ENCODE measurements at regions not wholly inside any gene's neighbourhood (a gene's known extent, or its start where the extent isn't known, plus 50 kb on each side); places are given as distances from the start of the nearest gene placed in this dataset.
"Not testable (repeated sequence)": the region's sequence is repeated elsewhere in the genome, so short reads cannot be mapped to it uniquely, and the experiment has no call there.

DNA sequence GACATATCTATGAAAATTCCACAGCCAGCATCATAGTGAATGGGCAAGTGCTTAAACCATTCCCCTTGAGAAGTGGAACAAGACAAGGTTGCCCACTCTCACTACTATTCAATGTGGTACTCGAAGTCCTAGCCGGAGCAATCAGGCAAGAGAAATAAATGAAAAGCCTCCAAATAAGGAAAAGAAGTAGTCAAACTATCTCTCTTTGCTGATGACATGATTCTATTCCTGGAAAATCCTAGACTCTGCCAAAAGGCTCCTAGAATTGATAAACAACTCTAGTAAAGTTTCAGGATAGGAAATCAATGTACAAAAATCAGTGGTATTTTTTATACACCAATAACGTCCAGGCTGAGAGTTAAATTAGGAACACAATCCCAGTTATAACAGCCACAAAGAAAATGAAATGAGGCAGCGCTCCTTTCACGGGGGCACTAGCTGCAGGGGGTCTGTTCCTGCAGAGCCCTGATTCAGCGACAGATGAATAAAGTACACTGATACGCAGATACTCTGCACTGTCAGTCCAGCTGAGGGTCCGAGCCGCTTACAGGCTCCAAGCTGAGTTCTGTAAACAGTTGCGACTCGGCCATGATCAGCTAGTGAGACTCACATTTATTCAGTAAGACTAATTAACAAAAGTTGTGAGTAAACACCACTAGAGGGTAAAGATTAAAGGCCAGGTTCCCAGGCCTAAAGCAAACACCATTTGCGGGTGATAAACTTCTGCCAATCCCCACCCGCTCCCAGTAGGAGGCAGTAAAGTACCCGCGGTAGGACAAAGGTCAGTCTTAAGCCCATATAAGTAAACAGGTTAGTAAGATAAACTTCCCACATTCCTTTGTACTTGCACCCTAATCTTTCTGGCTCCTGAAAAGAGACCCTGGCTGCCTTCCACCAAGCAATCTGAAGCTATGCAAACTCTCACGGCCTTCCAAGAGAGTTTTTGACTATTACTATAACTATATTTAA lies 290.6 kb upstream of the GRID2 start:
- Histone ChIP-seq H3K9ac (ENCODE audit: low read length) (no peak overlapping the region), H3K79me2 (ENCODE audit: control insufficient read depth, insufficient read depth, low read length) (no peaks in the 10 kb centered on the region), H2AK5ac (ENCODE audit: low read length) (no peak overlapping the region), H3K27me3 (ENCODE audit: insufficient read depth, low read length, poor library complexity) (no peaks in the 10 kb centered on the region), H3K36me3 (ENCODE audit: control insufficient read depth, insufficient read depth, low read length) (no peaks in the 10 kb centered on the region), H3K18ac (ENCODE audit: low read length) (no peak overlapping the region), H3K23ac (ENCODE audit: low read length) (no peak overlapping the region), H3K56ac (ENCODE audit: low read length) (no peak overlapping the region), H2BK15ac (replicated peaks; ENCODE audit: low read depth) (no peak overlapping the region), H2BK5ac (ENCODE audit: low read length) (no peak overlapping the region), H3K27ac (ENCODE audit: low read depth, low read length) (no peak overlapping the region), H3K79me1 (ENCODE audit: low read length) (no peaks in the 10 kb centered on the region), H4K5ac (ENCODE audit: low read length) (no peak overlapping the region), H2BK120ac (ENCODE audit: low read depth, low read length) (no peak overlapping the region), H3K4me3 (ENCODE audit: low read length) (no peak overlapping the region), H3K4me2 (ENCODE audit: low read length) (no peak overlapping the region), H4K8ac (ENCODE audit: low read depth, low read length) (no peak overlapping the region), H3K4me1 (ENCODE audit: control insufficient read depth, low read depth, low read length) (no peaks in the 10 kb centered on the region), H3K4ac (ENCODE audit: low read depth, low read length) (no peak overlapping the region)
- DNase-seq, result peak; percentile 75
- WGBS (ENCODE audit: extremely low coverage, insufficient coverage, low lambda C conversion rate), result no CpG with 5 or more reads among the region's 16 CpGs

DNA sequence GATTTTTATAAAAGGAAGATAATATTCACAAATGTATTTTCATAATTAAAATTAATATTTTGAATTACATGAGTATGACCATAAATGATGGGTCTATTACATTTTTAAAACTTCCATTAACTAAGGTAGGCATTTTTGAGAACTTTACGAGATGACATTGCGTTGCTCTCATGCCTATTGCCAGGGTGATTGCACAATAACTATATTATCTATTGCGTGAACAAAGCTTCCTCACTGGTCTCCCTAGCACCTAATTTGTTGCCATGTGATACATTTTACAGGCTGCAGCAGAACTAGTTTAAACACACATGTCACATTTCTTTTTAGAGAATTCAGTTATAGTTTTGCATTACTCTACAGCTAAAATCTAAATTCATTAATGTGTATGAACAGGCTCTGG lies 289.7 kb upstream of the GRID2 start:
- Histone ChIP-seq H2BK120ac (ENCODE audit: low read depth, low read length) (no peak overlapping the region), H2BK5ac (ENCODE audit: low read length) (no peak overlapping the region)

DNA sequence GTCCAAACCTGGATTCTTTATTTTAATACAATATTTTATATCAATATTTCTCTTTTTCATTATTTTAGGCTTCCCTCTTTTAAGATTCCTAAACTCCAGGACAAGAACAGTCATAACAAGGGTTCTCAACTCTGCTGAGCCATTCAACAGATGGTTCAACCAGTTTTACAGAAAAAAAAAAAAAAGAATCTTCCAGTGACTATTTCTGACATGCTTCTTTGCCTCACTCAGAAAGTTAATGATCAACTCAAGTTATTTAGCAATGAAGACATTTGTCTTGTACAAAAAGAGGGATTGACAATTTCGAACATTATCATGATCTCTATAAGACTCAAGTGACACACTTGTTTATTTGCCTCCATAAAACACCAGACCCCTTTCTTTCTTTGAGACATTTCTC lies 282.6 kb upstream of the GRID2 start:
- H3K27me3 ChIP-seq (ENCODE audit: insufficient read depth, low read length, poor library complexity), result no peaks in the 10 kb centered on the region
- no peak overlapping the region for H3K56ac ChIP-seq (ENCODE audit: low read length)

More for the DNA sequence above, 289.7 kb upstream of the GRID2 start:
- no peaks in the 10 kb centered on the region for H3K79me1 ChIP-seq (ENCODE audit: low read length)
- H3K4me2 ChIP-seq (ENCODE audit: low read length), result no peak overlapping the region
- no peaks in the 10 kb centered on the region for H3K27me3 ChIP-seq (ENCODE audit: insufficient read depth, low read length, poor library complexity)
- no peak for DNase-seq
- no CpG with 5 or more reads among the region's 3 CpGs for WGBS (ENCODE audit: extremely low coverage, insufficient coverage, low lambda C conversion rate)
- H3K4me1 ChIP-seq (ENCODE audit: control insufficient read depth, low read depth, low read length), result no peaks in the 10 kb centered on the region
- no peak overlapping the region for H4K5ac ChIP-seq (ENCODE audit: low read length)
- no peak overlapping the region for H3K56ac ChIP-seq (ENCODE audit: low read length)
- no peak overlapping the region for H3K4me3 ChIP-seq (ENCODE audit: low read length)
- H3K23ac ChIP-seq (ENCODE audit: low read length), result no peak overlapping the region
- no peak overlapping the region for H3K27ac ChIP-seq (ENCODE audit: low read depth, low read length)
- no peaks in the 10 kb centered on the region for H3K79me2 ChIP-seq (ENCODE audit: control insufficient read depth, insufficient read depth, low read length)
- no peak overlapping the region for H2BK15ac ChIP-seq (replicated peaks; ENCODE audit: low read depth)
- no peaks in the 10 kb centered on the region for H3K36me3 ChIP-seq (ENCODE audit: control insufficient read depth, insufficient read depth, low read length)
- no peak overlapping the region for H2AK5ac ChIP-seq (ENCODE audit: low read length)
- H3K9ac ChIP-seq (ENCODE audit: low read length), result no peak overlapping the region
- H3K4ac ChIP-seq (ENCODE audit: low read depth, low read length), result no peak overlapping the region
- no peak overlapping the region for H4K8ac ChIP-seq (ENCODE audit: low read depth, low read length)
- no peak overlapping the region for H3K18ac ChIP-seq (ENCODE audit: low read length)

DNA sequence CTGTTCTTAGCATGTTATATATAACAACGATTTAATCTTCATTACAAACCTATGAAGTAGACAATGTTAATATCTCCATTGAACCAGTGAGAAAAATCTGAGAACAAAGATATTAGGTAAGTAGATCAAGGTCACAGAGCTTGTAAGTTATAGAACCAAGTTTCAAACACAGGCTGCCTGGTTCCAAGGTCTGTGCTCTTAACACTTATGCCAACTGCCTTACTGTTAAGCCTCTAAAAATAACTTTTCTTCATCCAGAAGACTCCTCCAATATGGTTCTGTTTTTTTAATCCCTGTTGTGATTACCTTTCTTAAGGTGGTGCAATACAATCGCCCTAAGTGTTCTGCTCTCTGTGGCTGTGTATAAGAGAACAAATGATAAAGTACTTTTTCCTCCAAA lies 282.0 kb upstream of the GRID2 start:
- H3K79me1 ChIP-seq (ENCODE audit: low read length), result no peaks in the 10 kb centered on the region
- H3K4me1 ChIP-seq (ENCODE audit: control insufficient read depth, low read depth, low read length), result no peaks in the 10 kb centered on the region
- H3K79me2 ChIP-seq (ENCODE audit: control insufficient read depth, insufficient read depth, low read length), result no peaks in the 10 kb centered on the region
- no peak overlapping the region for H2BK15ac ChIP-seq (replicated peaks; ENCODE audit: low read depth)
- H4K8ac ChIP-seq (ENCODE audit: low read depth, low read length), result no peak overlapping the region
- no peak overlapping the region for H4K5ac ChIP-seq (ENCODE audit: low read length)
- H3K4me3 ChIP-seq (ENCODE audit: low read length), result no peak overlapping the region
- H3K23ac ChIP-seq (ENCODE audit: low read length), result no peak overlapping the region
- no peak overlapping the region for H2BK5ac ChIP-seq (ENCODE audit: low read length)
- no peaks in the 10 kb centered on the region for H3K36me3 ChIP-seq (ENCODE audit: control insufficient read depth, insufficient read depth, low read length)
- DNase-seq, result no peak
- H3K18ac ChIP-seq (ENCODE audit: low read length), result no peak overlapping the region
- H3K56ac ChIP-seq (ENCODE audit: low read length), result no peak overlapping the region
- H3K9ac ChIP-seq (ENCODE audit: low read length), result no peak overlapping the region
- no peak overlapping the region for H3K4me2 ChIP-seq (ENCODE audit: low read length)
- H3K27me3 ChIP-seq (ENCODE audit: insufficient read depth, low read length, poor library complexity), result no peaks in the 10 kb centered on the region
- no peak overlapping the region for H2BK120ac ChIP-seq (ENCODE audit: low read depth, low read length)
- WGBS (ENCODE audit: extremely low coverage, insufficient coverage, low lambda C conversion rate), result no CpG with 5 or more reads among the region's 2 CpGs
- no peak overlapping the region for H3K4ac ChIP-seq (ENCODE audit: low read depth, low read length)
- H2AK5ac ChIP-seq (ENCODE audit: low read length), result no peak overlapping the region
- no peak overlapping the region for H3K27ac ChIP-seq (ENCODE audit: low read depth, low read length)

More for the DNA sequence above, 282.6 kb upstream of the GRID2 start:
- Histone ChIP-seq H3K4me2 (ENCODE audit: low read length) (no peak overlapping the region), H2BK15ac (replicated peaks; ENCODE audit: low read depth) (no peak overlapping the region), H3K9ac (ENCODE audit: low read length) (no peak overlapping the region), H4K8ac (ENCODE audit: low read depth, low read length) (no peak overlapping the region), H4K5ac (ENCODE audit: low read length) (no peak overlapping the region), H3K4ac (ENCODE audit: low read depth, low read length) (no peak overlapping the region), H3K4me3 (ENCODE audit: low read length) (no peak overlapping the region), H2BK5ac (ENCODE audit: low read length) (no peak overlapping the region), H3K4me1 (ENCODE audit: control insufficient read depth, low read depth, low read length) (no peaks in the 10 kb centered on the region), H3K36me3 (ENCODE audit: control insufficient read depth, insufficient read depth, low read length) (no peaks in the 10 kb centered on the region), H3K18ac (ENCODE audit: low read length) (no peak overlapping the region), H3K23ac (ENCODE audit: low read length) (no peak overlapping the region), H2AK5ac (ENCODE audit: low read length) (no peak overlapping the region), H3K79me2 (ENCODE audit: control insufficient read depth, insufficient read depth, low read length) (no peaks in the 10 kb centered on the region), H2BK120ac (ENCODE audit: low read depth, low read length) (no peak overlapping the region), H3K27ac (ENCODE audit: low read depth, low read length) (no peak overlapping the region), H3K79me1 (ENCODE audit: low read length) (no peaks in the 10 kb centered on the region)
- DNase-seq, result no peak
- no CpG with 5 or more reads among the region's 1 CpG for WGBS (ENCODE audit: extremely low coverage, insufficient coverage, low lambda C conversion rate)

DNA sequence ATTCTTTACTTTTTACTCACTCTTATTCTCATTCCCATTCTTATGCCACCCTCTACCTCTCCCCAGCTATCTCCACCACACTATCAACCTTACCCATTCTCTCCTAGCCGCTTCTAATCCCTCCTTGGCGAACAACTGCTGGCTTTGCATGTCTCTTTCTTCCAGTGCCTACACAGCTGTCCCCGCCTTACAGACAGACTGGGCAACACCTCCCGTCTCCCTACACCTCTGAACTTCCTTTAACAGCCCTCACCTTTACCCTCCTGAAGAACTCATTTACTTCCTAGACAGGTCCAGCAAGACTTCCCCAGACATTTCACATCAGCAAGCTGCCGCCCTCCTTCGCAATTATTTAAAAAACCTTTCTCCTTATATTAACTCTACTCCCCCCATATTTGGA lies 274.9 kb upstream of the GRID2 start:
- no CpG with 5 or more reads among the region's 6 CpGs for WGBS (ENCODE audit: extremely low coverage, insufficient coverage, low lambda C conversion rate)
- not testable (repeated sequence) for H3K23ac ChIP-seq (ENCODE audit: low read length); H3K36me3 ChIP-seq (ENCODE audit: control insufficient read depth, insufficient read depth, low read length); H3K79me2 ChIP-seq (ENCODE audit: control insufficient read depth, insufficient read depth, low read length); H3K9ac ChIP-seq (ENCODE audit: low read length); H3K27me3 ChIP-seq (ENCODE audit: insufficient read depth, low read length, poor library complexity); H3K4me2 ChIP-seq (ENCODE audit: low read length); H2AK5ac ChIP-seq (ENCODE audit: low read length); H3K56ac ChIP-seq (ENCODE audit: low read length); H3K4me3 ChIP-seq (ENCODE audit: low read length); H3K4me1 ChIP-seq (ENCODE audit: control insufficient read depth, low read depth, low read length); H3K4ac ChIP-seq (ENCODE audit: low read depth, low read length); H3K79me1 ChIP-seq (ENCODE audit: low read length); DNase-seq; H2BK120ac ChIP-seq (ENCODE audit: low read depth, low read length); H3K27ac ChIP-seq (ENCODE audit: low read depth, low read length); H4K8ac ChIP-seq (ENCODE audit: low read depth, low read length); H3K18ac ChIP-seq (ENCODE audit: low read length); H4K5ac ChIP-seq (ENCODE audit: low read length); H2BK5ac ChIP-seq (ENCODE audit: low read length); H2BK15ac ChIP-seq (replicated peaks; ENCODE audit: low read depth)

Measured in mesendoderm (in vitro differentiated cells).